ENCODE measurements at regions not wholly inside any gene's neighbourhood (a gene's known extent, or its start where the extent isn't known, plus 50 kb on each side); places are given as distances from the start of the nearest gene placed in this dataset.

DNA sequence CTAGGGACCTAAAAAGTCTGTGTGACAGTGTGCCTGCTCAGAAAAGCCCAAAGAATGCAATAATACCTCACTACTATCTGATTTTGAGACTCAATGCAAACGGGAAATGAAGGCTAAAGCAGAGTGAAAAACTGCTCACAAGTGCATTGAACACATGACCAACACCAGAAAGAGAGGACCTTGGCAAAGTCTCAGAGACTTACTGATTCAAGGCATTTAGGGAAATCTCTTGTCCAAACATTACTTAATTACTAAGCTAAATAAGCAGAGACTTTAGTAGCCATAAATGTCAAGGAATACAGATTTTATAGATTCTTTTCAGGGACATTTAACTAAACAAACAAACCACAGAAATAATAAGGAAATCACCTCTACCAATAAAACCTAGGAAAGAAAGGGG lies 916.0 kb downstream of the FSTL5 start:
- ChIA-PET CTCF (no interaction called here), POLR2A (ENCODE audit: unreplicated experiment) (no interaction called here)
- Histone ChIP-seq H2BK5ac (ENCODE audit: low read depth, low read length, poor library complexity, severe bottlenecking) (no peak overlapping the region), H4K20me1 (ENCODE audit: insufficient read depth, low read length) (no peaks in the 10 kb centered on the region), H3K4me1 (ENCODE audit: control insufficient read depth, insufficient read depth, low read length) (no peaks in the 10 kb centered on the region), H4K8ac (ENCODE audit: low read depth in 2 of 2, low read length in 2 of 2) (no peak overlapping the region), H3K4ac (ENCODE audit: low read depth, low read length) (no peak overlapping the region), H4K5ac (ENCODE audit: low read depth, low read length) (no peak overlapping the region), H2BK20ac (ENCODE audit: low read depth, low read length) (no peak overlapping the region), H3K9ac (ENCODE audit: low read depth, low read length) (no peak overlapping the region), H3K4me3 (ENCODE audit: insufficient read depth, low read depth, low read length) (no peak overlapping the region), H2AK9ac (replicated peaks; ENCODE audit: low read depth, low read length, poor library complexity) (no peak overlapping the region), H3K9me3 (ENCODE audit: control insufficient read depth, insufficient read depth, low read length) (peaks cover 20% of the 10 kb centered on the region), H4K91ac (ENCODE audit: insufficient read depth, low read depth, low read length) (no peak overlapping the region), H2AFZ (replicated peaks; ENCODE audit: low read length, poor library complexity) (no peak overlapping the region), H3K14ac (replicated peaks; ENCODE audit: low read depth, low read length) (no peak overlapping the region), H3K56ac (ENCODE audit: extremely low read depth, insufficient read depth, low read length) (no peak overlapping the region), H3K9me1 (ENCODE audit: insufficient read depth, low read length) (no peaks in the 10 kb centered on the region), H3K4me2 (ENCODE audit: low read depth, low read length) (no peak overlapping the region), H3K36me3 (ENCODE audit: control insufficient read depth, insufficient read depth, low read length) (no peaks in the 10 kb centered on the region), H3K27me3 (ENCODE audit: control insufficient read depth, insufficient read depth, low read length) (no peaks in the 10 kb centered on the region), H2AK5ac (ENCODE audit: low read depth, low read length) (no peak overlapping the region), H3K18ac (ENCODE audit: low read depth, low read length) (no peak overlapping the region), H3K27ac (ENCODE audit: insufficient read depth, low read length) (no peak overlapping the region), H2BK120ac (ENCODE audit: low read depth, low read length) (no peak overlapping the region), H3K79me1 (ENCODE audit: low read depth in 1 of 2, low read length in 2 of 2) (no peaks in the 10 kb centered on the region), H3K23ac (ENCODE audit: low read depth, low read length) (no peak overlapping the region), H2BK15ac (ENCODE audit: low read depth, low read length) (no peak overlapping the region)
- in situ Hi-C loops (cut with MboI; ENCODE audit: low sequenced_read_pairs) (no loop called here), intact Hi-C loops (cut with micrococcal nuclease) (no loop called here), dilution Hi-C loops (cut with HindIII; ENCODE audit: low sequenced_read_pairs, unreplicated experiment) (no loop called here)
- no peak for TF ChIP-seq ELK1 (IDR thresholded peaks at IDR 0.05; ENCODE audit: borderline replicate concordance, low read depth, low read length)
- TF ChIP-seq POLR2A (IDR thresholded peaks at IDR 0.05; ENCODE audit: low read depth, low read length) = no peak
- no peak for TF ChIP-seq SMC3 (IDR thresholded peaks at IDR 0.05; ENCODE audit: low read depth, low read length)
- TF ChIP-seq BHLHE40 (IDR thresholded peaks at IDR 0.05; ENCODE audit: low read depth, low read length) = no peak
- TF ChIP-seq NFE2L2 (IDR thresholded peaks at IDR 0.05; ENCODE audit: low read depth, low read length) = no peak
- ATAC-seq (ENCODE audit: low read depth) (no peak), DNase-seq (no peak)
- no CpG with 5 or more reads among the region's 1 CpG for WGBS, 2 experiments (ENCODE audit: extremely low coverage in 2 of 2, insufficient read length in 1 of 2)
- no TSS peak for BruUV-seq (replicated peaks)

All from IMR-90 (cell line).